B cell (primary cell): ENCODE measurements at regions not wholly inside any gene's neighbourhood (a gene's known extent, or its start where the extent isn't known, plus 50 kb on each side); places are given as distances from the start of the nearest gene placed in this dataset.

ENCODE experiments used
- EZH2 ChIP-seq: IDR thresholded peaks from 2 replicates; pipeline ENCODE4 v1.6.1; 2012; ENCODE audit warnings: borderline replicate concordance, low read depth, mild to moderate bottlenecking, moderate library complexity, low read length; ENCODE audit not compliant: insufficient read depth, poor library complexity, severe bottlenecking
- TF ChIP-seq, protein P1 (sequence below): fragments of 200-600 bp; IDR thresholded peaks from one replicate; pipeline ENCODE4 v1.8.0; 2022; ENCODE audit warnings: antibody characterized with exemption, mild to moderate bottlenecking

DNA sequence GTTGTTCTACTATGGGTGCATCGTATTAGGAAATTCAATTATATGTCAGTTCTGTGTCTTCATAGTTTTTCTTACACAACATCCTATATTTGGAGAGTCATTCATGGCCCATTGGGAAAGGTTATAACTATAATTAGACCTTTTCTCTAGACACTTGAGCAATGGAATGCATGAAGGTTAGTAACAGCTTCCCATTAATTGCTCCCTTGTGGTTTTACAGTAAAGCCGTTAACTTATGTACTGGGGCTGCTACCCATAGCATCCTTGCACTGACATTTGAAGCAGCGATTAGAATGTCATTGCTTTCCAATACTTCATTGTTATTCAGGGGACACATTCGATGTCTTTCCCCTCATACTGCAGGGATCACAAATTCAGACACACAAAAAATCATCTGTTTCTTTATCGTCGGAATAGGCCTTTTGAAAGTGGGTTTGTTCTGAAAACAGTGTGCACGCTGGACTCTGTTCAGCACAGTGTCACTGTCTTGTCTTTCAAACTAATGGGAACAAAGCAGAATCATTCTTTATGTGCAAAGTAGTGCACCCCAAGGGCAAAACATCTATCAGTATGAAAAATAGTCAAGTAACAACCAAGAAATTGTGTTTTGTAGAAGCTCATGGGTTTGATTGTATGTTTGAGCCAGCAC lies 634.3 kb upstream of the MAP3K7 start:
- TF ChIP-seq, protein P1, sequence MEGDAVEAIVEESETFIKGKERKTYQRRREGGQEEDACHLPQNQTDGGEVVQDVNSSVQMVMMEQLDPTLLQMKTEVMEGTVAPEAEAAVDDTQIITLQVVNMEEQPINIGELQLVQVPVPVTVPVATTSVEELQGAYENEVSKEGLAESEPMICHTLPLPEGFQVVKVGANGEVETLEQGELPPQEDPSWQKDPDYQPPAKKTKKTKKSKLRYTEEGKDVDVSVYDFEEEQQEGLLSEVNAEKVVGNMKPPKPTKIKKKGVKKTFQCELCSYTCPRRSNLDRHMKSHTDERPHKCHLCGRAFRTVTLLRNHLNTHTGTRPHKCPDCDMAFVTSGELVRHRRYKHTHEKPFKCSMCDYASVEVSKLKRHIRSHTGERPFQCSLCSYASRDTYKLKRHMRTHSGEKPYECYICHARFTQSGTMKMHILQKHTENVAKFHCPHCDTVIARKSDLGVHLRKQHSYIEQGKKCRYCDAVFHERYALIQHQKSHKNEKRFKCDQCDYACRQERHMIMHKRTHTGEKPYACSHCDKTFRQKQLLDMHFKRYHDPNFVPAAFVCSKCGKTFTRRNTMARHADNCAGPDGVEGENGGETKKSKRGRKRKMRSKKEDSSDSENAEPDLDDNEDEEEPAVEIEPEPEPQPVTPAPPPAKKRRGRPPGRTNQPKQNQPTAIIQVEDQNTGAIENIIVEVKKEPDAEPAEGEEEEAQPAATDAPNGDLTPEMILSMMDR: no peak
- no peak for TF ChIP-seq EZH2
